GM03348 (cell line): ENCODE measurements at regions not wholly inside any gene's neighbourhood (a gene's known extent, or its start where the extent isn't known, plus 50 kb on each side); places are given as distances from the start of the nearest gene placed in this dataset.
"Not testable (repeated sequence)": the region's sequence is repeated elsewhere in the genome, so short reads cannot be mapped to it uniquely, and the experiment has no call there.

Experiments used
- DNase-seq: peaks from one replicate; pipeline ENCODE4 v3.0.0; 2012; ENCODE audit warnings: low spot score

DNA sequence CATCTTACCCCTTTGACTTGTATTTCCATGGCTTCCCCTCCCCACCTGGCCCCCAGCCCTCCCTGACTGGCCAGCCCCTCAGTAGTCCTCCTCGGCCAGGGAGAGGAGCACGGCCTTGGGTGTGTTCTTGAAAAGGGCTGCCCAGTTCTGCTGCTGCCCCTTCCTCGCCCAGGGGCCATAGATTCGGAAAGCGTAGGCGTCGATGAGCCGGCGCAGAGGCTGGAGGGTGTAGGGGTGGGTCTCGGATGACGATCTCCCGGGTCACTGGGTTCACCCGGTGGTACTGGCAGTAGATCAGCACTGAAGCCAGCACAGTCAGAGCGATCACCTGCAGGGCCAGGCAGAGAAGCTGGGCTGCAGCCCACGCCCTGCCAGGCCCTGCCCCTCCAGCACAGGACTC lies 71.7 kb downstream of the ZNF479 start:
- not testable (repeated sequence) for DNase-seq

- DNase-seq = not testable (repeated sequence)
Observed at GRCh38 chr7:57016341-57016740, 115.9 kb downstream of the ZNF479 start.

GRCh38 chr7:57013707-57014106 lies 118.5 kb downstream of the ZNF479 start:
- DNase-seq = not testable (repeated sequence)

- not testable (repeated sequence) for DNase-seq
Observed at GRCh38 chr7:57012907-57013306, 119.3 kb downstream of the ZNF479 start.

- not testable (repeated sequence) for DNase-seq
Observed at GRCh38 chr7:57009230-57009629, 123.0 kb downstream of the ZNF479 start.

DNA sequence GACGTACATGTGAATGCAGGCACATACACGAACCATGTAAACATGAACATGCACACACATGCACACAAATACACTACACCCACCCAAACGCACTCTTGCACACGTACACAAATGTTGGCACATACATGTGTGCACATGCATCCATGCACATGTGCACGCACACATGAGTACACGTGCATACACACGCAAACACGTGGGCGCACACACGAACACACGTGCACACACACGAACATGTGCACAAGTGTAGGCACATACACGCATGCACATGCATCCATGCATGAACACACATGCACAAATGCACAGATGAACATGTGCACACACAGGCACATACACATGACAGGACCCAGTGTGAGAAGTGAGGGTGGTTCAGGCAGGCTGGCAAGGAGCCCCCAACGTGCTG lies 126.3 kb downstream of the ZNF479 start:
- DNase-seq = not testable (repeated sequence)

DNA sequence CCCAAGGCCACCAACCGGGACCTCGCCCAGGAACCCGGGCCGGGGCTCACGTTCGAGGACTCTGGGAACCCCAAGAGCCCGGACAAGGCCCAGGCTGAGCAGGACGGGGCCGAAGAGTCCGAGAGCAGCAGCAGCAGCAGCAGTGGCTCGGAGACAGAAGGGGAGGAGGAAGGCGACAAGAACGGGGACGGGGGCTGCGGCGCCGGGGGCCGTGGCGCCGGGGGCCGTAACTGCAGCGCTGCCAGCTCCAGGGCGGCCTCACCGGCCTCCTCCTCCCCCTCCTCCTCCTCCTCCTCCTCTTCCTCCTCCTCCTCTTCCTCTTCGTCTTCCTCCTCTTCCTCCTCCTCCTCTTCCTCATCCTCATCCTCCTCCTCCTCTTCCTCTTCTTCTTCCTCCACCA lies 128.4 kb downstream of the ZNF479 start:
- DNase-seq = not testable (repeated sequence)

DNA sequence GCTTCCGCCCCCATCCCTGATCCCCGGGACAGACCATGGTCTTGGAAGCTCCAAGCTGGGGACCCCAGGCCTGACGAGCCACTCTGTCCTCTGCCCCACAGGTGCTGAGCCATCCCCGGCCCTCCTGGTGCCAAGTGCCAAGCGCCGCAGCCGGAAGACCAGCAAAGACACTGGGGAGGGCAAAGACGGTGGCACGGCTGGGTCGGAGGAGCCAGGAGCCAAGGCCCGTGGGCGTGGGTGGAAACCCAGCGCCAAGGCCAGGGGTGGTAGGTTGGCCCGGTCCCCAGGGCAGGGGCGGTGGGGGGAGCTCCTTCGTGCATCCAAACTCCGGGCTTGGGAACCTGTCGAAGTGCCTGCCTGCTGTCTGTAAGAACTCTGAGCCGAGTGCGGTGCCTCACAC lies 130.3 kb downstream of the ZNF479 start:
- DNase-seq = not testable (repeated sequence)

DNA sequence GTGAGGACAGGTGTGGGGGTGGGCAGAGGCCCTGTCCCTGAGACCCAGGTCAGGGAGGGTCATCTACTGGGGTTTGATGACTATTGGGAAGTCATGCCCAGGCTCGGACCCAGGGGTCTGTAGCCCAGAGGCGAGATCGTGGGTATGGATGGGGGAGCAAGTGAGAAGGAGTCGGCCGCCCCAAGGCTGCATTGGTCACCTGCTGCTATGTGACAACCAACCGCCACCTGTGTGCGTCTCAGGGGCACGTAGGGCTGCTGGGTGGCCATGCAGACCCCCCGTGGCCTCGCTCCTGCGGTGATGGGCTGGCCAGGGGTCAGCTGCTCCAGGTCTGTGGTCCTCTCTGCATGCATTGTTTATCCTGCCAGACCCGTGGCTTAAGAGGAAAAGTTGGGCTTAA lies 138.5 kb downstream of the ZNF479 start:
- DNase-seq = peak; percentile 0

GRCh38 chr7:56957737-56958408 lies 174.4 kb downstream of the ZNF479 start:
- DNase-seq = not testable (repeated sequence)

- not testable (repeated sequence) for DNase-seq
Observed at GRCh38 chr7:56957086-56957485, 175.2 kb downstream of the ZNF479 start.

DNA sequence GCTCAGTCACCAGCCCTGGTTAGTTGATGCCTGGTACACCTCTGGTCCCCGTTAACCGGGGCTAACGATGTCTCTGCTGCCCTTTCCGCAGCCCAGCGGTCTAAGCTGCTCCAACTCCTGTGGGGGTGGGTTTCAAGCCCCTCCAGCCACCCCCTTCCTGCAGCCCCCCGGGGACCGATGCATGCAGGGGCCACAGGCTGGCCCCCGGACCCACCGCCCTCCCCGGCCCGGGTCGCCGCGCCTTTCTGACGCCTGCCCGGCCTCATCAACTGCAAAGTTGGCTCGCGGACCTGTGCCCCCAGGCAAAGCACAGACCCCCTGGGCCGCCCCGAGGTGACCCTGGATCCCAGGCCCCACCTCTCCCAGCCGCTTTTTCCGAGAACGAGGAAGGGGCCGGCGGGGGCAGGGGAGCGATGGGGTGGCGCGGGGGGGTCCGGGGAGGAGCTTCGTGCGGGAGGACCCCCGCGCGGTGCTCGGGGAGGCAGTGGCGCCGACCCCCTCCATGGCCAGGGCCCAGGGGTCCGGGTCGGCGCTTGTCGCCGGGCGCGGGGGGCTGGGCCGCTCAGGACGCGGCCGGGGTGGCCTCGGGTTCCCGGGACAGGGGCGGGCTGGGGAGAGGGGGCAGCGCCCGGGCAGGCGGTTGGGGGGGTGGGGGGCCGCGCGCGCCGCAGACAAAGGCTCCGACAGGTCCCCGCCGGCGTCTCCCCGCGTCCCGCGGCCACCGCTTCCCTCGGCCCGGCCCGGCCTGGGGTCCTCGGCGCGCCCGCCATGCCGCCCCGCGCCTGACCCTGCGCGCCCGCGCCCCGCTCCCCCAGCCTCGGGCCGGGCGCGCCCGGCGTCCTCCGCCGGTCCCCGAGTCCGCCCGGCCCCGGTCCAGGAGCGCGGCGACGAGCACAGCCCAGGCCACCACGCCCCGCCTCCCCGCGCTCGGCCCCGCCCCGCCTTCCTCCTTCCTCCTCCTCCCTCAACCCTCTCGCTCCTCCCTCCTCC lies 183.6 kb downstream of the ZNF479 start:
- DNase-seq = not testable (repeated sequence)

DNA sequence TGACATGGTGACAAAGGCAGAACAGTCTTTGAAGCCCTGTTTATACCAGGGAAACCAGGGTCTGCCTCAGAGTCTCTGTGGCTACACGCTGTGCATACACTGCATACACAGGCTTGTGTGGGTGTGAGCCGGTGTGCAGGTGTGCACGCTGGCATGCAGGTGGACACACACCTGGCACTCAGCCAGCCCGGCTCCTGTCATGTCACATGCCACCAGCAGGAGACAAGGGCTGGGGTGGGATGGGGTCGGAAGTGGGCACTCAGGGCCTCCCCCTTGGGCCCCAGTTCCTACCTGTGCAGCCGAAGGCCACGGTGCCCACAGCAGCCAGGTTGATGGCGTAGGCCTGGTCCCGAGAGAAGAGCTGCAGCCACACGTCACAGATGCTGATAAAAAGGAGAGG lies 192.2 kb downstream of the ZNF479 start:
- not testable (repeated sequence) for DNase-seq

DNA sequence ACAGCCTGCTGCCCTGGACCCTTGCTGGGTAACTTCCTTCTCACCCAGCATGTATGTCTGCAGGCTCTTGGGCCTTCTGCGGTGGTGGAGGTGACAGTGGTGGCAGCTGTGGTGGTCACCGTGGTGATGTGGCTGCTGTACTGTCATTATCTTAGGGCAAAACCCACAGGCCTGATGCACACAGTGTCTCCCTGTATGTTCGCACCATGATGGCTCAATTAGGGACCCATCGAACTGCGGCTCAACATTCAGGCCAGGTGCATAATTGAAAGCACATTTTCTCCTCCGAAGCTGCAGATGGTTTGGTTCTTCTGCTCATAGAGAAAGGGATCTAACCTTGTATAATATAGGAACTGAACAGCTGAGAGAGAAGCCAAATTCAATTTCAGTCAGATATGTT lies 208.3 kb downstream of the ZNF479 start:
- not testable (repeated sequence) for DNase-seq

- DNase-seq = not testable (repeated sequence)
Observed at GRCh38 chr7:56910973-56911372, 221.3 kb downstream of the ZNF479 start.

GRCh38 chr7:56889454-56889853 lies 242.8 kb downstream of the ZNF479 start:
- not testable (repeated sequence) for DNase-seq

DNA sequence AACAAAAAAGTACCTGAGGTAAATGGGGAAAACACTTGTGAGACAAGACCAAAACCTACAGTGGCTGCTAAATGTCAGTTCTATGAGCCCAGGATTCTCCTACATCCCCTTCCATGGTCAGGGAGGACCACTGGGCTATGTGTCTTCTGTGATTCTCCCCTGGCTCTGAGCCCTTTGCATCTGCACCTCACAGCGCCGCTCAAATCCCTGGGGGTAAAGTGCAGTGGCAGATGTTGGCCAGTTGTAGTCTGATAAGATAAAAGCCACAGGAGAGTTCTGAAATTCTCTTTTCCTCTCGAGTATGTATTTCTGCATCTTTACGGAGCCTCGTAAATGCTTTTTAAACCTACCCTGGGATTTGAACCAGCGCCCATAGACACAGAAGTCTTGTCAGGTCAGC lies 247.1 kb downstream of the ZNF479 start:
- not testable (repeated sequence) for DNase-seq

DNA sequence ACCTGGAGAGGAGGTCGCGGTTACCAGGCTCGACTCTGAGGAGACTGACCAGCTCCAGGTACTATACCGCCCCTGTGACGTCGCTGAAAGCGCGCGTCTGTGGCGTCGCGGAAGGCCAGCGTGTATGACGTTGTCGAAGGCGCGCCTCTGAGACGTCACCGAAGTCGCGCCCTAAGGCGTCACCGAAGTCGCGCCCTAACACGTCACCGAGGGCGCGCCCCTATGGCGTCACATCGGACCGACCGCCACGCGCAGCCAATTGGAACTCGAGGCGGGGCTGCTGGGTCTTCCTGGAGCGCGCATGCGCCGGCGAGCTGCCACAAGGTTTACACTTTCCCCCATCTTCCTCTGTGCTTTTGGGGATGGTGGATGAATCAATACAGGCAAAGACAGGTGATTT lies 249.9 kb downstream of the ZNF479 start:
- not testable (repeated sequence) for DNase-seq
